Nephron progenitor cell (in vitro differentiated cells): ENCODE measurements at regions not wholly inside any gene's neighbourhood (a gene's known extent, or its start where the extent isn't known, plus 50 kb on each side); places are given as distances from the start of the nearest gene placed in this dataset.
"Not testable (repeated sequence)": the region's sequence is repeated elsewhere in the genome, so short reads cannot be mapped to it uniquely, and the experiment has no call there.

ENCODE experiments used
- DNase-seq: peaks from one replicate; pipeline ENCODE4 v3.0.0; 2021
- H3K27ac Mint-ChIP-seq: 2 replicates; pipeline ENCODE4 v1.8.0; 2021; ENCODE audit warnings: mild to moderate bottlenecking, moderate library complexity, mixed read lengths
- H3K27me3 Mint-ChIP-seq: 2 replicates; pipeline ENCODE4 v1.8.0; 2021; ENCODE audit warnings: mild to moderate bottlenecking, low read depth, mixed read lengths; ENCODE audit not compliant: poor library complexity
- H3K36me3 Mint-ChIP-seq: 2 replicates; pipeline ENCODE4 v1.8.0; 2021; ENCODE audit warnings: low read depth, mixed read lengths
- H3K4me1 Mint-ChIP-seq: 2 replicates; pipeline ENCODE4 v1.8.0; 2021; ENCODE audit warnings: mixed read lengths
- H3K4me3 Mint-ChIP-seq: 2 replicates; pipeline ENCODE4 v1.8.0; 2021; ENCODE audit warnings: mild to moderate bottlenecking, moderate library complexity, mixed read lengths
- H3K9me3 Mint-ChIP-seq: 2 replicates; pipeline ENCODE4 v1.8.0; 2021; ENCODE audit warnings: mild to moderate bottlenecking, moderate library complexity, mixed read lengths
- TF ChIP-seq, protein P1 (sequence below): fragments of 200-600 bp; sonication (generic); IDR thresholded peaks from 2 replicates; pipeline ENCODE4 v1.5.0; 2021; ENCODE audit warnings: antibody characterized with exemption

DNA sequence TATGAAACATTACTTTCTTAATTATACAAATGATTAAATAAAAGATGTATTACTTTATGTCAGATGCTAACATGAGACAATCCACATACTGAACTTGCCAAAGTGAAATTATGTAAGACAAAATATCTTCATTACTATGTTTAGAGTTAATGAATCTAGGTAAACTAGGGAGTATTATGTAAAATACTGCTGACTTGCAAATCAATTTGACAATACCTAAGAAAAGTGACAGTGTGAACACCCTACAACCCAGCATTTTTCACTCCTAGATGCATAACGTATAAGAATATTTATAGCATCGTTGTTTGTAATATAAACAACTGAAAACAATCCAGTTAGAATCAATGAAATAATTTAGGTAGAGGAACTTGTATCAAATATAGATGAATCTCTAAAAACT is 546.3 kb downstream of the MAGEB5 start:
- Mint-ChIP-seq H3K4me1 (no peaks in the 10 kb centered on the region), H3K27me3 (no peaks in the 10 kb centered on the region), H3K27ac (no peak overlapping the region), H3K9me3 (peaks cover 14% of the 10 kb centered on the region), H3K4me3 (no peak overlapping the region), H3K36me3 (no peaks in the 10 kb centered on the region)
- TF ChIP-seq, protein P1, sequence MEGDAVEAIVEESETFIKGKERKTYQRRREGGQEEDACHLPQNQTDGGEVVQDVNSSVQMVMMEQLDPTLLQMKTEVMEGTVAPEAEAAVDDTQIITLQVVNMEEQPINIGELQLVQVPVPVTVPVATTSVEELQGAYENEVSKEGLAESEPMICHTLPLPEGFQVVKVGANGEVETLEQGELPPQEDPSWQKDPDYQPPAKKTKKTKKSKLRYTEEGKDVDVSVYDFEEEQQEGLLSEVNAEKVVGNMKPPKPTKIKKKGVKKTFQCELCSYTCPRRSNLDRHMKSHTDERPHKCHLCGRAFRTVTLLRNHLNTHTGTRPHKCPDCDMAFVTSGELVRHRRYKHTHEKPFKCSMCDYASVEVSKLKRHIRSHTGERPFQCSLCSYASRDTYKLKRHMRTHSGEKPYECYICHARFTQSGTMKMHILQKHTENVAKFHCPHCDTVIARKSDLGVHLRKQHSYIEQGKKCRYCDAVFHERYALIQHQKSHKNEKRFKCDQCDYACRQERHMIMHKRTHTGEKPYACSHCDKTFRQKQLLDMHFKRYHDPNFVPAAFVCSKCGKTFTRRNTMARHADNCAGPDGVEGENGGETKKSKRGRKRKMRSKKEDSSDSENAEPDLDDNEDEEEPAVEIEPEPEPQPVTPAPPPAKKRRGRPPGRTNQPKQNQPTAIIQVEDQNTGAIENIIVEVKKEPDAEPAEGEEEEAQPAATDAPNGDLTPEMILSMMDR: no peak
- no peak for DNase-seq

- not testable (repeated sequence) for H3K4me3 Mint-ChIP-seq, DNase-seq, H3K27ac Mint-ChIP-seq, H3K36me3 Mint-ChIP-seq, H3K4me1 Mint-ChIP-seq, H3K27me3 Mint-ChIP-seq
- H3K9me3 Mint-ChIP-seq: peaks cover 32% of the 10 kb centered on the region
Measured at GRCh38 chrX:26755760-26756159, 539.8 kb downstream of the MAGEB5 start.

GRCh38 chrX:26747877-26748276 is 531.9 kb downstream of the MAGEB5 start:
- H3K27ac Mint-ChIP-seq: no peak overlapping the region
- H3K4me1 Mint-ChIP-seq: no peaks in the 10 kb centered on the region
- H3K9me3 Mint-ChIP-seq: peaks cover 40% of the 10 kb centered on the region
- DNase-seq: no peak
- TF ChIP-seq, protein P1: no peak
- H3K27me3 Mint-ChIP-seq: peaks cover 3% of the 10 kb centered on the region
- H3K4me3 Mint-ChIP-seq: no peak overlapping the region
- H3K36me3 Mint-ChIP-seq: no peaks in the 10 kb centered on the region

DNA sequence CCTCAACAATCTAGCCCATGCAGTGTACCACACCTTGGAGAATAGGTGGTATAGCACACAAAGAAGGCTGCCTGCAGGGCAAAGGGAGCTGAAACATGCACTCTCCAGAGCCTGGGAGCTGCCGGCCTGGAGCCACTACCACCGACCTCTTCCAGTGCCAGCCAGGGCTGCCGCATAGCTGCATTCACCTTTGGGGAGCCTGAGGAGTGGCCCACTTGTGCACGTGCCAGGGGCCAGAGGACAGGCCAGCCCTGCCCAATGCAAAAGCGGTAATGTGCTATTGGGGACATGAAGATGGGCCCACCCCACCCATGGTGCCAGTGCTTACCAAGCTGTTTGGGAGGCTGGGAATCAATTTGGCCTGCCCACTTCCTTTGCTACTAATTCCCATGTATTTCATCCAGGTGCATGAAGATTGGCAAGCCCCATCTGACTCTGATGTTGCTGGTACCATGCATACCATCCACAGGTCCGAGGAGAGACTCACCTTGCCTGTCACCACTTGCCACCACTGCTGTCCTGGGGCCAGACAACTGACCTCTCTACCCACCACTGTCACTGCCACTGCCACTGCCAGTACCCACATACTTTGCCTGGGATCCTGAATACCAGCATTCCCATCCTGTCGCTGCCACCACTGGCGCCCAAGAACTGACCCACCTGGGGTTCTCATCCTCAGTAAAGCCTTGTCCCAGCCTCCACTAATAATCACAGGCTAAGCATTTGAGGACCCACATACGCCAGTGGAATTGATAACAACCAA is 506.9 kb downstream of the MAGEB5 start:
- Mint-ChIP-seq H3K36me3 (no peaks in the 10 kb centered on the region), H3K27me3 (peaks cover 3% of the 10 kb centered on the region), H3K9me3 (peaks cover 14% of the 10 kb centered on the region), H3K4me1 (no peaks in the 10 kb centered on the region), H3K4me3 (no peak overlapping the region), H3K27ac (no peak overlapping the region)
- no peak for DNase-seq
- TF ChIP-seq, protein P1: no peak

GRCh38 chrX:26672571-26672970 is 456.6 kb downstream of the MAGEB5 start:
- H3K36me3 Mint-ChIP-seq: no peaks in the 10 kb centered on the region
- H3K4me3 Mint-ChIP-seq: no peak overlapping the region
- TF ChIP-seq, protein P1: no peak
- no peak for DNase-seq
- no peak overlapping the region for H3K27ac Mint-ChIP-seq
- H3K9me3 Mint-ChIP-seq: peaks cover 27% of the 10 kb centered on the region
- H3K4me1 Mint-ChIP-seq: no peaks in the 10 kb centered on the region
- H3K27me3 Mint-ChIP-seq: peaks cover 7% of the 10 kb centered on the region

DNA sequence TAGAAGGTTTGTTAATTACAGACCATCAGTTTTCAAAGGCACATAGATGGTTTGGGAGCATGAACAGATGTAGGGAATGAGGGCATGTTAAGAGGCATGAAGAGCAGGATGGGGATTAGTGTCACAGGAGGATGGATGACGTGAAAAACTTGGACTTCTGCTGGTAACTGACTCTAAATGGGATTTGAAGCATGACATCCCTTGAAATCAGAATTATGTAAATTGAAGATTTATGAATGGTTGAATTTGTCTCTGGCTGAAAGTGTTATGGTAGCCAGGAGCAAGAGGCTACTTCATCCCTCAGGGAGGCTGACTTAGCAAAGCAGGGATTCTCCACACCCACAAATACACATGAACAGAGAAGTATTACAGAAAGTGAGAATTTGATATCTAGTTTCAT is 454.6 kb downstream of the MAGEB5 start:
- no peak overlapping the region for H3K4me3 Mint-ChIP-seq
- H3K36me3 Mint-ChIP-seq: no peaks in the 10 kb centered on the region
- H3K4me1 Mint-ChIP-seq: no peaks in the 10 kb centered on the region
- H3K27me3 Mint-ChIP-seq: peaks cover 7% of the 10 kb centered on the region
- TF ChIP-seq, protein P1: no peak
- peaks cover 28% of the 10 kb centered on the region for H3K9me3 Mint-ChIP-seq
- DNase-seq: no peak
- H3K27ac Mint-ChIP-seq: no peak overlapping the region
